GM19025 (cell line): ENCODE measurements at regions not wholly inside any gene's neighbourhood (a gene's known extent, or its start where the extent isn't known, plus 50 kb on each side); places are given as distances from the start of the nearest gene placed in this dataset.
A peak's percentile ranks its signal among the peaks of the same experiment; 100 is the strongest.
"Not testable (repeated sequence)": the region's sequence is repeated elsewhere in the genome, so short reads cannot be mapped to it uniquely, and the experiment has no call there.

Source experiments
- ATAC-seq: cut with Tn5 transposase; IDR thresholded peaks from one replicate; pipeline ENCODE4 v1.9.1; 2021; ENCODE audit warnings: mild to moderate bottlenecking, low read depth, moderate library complexity; ENCODE audit not compliant: unreplicated experiment

- no peak for ATAC-seq
Observed at GRCh38 chr4:181784881-181785280, 458.3 kb upstream of the TENM3 start.

DNA sequence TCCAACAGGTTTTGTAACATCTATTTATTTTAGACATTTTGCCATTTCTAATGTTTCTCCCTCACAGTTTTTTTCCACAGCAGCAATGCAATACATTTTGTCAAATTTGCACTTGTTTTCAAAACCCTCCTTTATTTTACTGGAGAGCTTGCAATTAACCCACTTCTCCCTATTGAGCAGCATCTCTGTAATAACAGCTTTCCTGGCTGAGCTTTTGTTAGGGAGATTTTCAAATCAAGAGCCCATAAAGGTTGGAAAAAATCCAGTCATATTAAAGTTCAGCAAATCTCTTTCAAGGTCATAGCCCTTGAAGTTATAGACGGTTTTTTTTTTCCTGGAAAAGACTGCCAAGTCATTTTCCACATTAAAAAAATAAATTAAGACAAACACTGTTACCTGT is 450.6 kb upstream of the TENM3 start:
- no peak for ATAC-seq

DNA sequence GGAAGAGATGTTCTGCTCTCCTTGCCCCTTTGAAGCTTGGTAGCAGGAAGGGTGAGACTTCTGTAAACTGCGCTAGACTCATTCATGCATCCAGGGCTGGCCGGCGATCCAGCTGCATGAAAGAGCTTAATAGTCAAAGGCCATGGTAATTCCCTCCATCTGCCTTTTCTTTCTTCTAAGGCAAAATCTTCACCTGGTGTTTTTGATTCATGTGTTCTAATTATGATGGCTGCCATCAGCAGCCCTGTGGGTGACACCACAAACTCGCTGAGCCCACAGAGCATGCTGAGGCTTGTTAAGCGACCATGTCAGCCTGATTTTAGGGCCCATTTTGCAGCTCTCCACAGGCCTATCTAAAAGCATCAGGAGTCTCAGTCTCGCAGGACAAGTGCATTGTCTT is 450.1 kb upstream of the TENM3 start:
- no peak for ATAC-seq

DNA sequence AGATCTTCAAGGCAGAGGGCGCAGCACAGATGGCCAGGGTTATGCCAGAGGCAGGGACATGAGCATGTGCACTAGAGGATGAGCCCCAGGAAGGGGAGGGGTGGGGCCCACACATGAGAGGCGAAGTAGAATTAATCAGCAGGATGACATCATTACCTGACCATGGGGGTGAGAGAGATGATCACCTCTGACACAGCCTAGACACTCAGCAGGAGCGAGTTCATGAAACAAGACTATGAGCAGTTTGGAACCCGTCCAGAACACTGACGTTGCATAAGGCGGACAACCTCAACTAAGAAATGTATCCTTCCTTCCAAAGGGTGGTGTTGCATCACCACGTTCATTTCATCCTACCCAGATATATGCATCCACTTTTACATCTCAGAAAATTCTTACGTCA is 446.7 kb upstream of the TENM3 start:
- ATAC-seq: no peak

DNA sequence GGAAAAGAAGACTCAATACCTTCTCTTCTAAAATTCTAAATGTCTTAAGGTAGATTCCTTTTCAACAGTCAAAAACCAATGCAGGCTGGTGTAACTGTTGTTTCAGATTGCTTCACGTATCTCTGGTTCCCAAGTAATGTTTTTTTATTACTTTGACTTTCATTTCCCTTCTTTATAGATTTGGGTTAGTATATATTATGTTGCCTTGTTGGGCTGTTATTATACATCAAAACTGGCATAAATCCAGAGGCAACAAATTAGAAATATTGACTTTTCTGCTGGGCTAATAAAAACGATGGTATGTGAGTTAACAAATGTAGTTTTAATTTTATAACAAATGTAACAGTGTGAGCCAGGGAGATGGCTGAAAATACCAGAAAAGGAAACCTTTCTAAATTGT is 444.7 kb upstream of the TENM3 start:
- ATAC-seq: no peak

- ATAC-seq: no peak
Observed at GRCh38 chr4:181799561-181800069, 443.6 kb upstream of the TENM3 start.

GRCh38 chr4:181802207-181802606 is 441.0 kb upstream of the TENM3 start:
- ATAC-seq: no peak

GRCh38 chr4:181807771-181808170 is 435.4 kb upstream of the TENM3 start:
- no peak for ATAC-seq

DNA sequence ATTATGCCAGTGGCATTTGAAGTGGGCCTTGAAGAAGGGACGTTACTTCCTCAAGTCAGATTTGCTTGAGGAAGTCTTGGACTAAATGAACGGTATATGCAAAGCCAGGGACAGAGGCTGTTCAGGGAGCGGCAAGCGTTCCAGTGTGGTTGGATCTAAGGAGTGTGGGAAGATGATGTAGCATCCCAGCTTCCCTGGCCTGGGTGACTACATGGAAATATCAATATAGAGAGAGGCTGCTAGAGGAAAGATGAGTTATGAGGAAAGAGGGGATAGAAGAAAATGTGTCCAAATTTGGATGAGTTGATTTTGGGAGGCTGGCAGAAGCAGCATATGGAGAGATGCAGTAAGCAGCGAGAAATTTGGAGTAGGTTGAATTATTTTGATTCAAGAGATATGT is 432.5 kb upstream of the TENM3 start:
- ATAC-seq: no peak

DNA sequence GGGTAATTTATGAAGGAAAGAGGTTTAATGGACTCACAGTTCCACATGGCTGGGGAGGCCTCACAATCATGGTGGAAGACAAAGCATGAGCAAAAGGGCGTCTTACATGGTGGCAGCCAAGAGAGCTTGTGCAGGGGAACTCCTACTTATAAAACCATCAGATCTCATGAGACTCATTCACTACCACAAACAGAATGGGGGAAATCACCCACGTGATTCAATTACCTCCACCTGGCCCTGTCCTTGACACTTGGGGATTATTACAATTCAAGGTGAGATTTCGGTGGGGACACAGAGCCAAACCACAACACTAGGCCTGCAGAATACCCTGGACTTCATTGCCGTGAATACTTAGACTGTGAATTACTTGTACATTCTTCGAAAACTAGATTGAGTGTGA is 431.7 kb upstream of the TENM3 start:
- not testable (repeated sequence) for ATAC-seq

GRCh38 chr4:181819946-181820345 is 423.3 kb upstream of the TENM3 start:
- ATAC-seq: no peak

GRCh38 chr4:181820553-181820952 is 422.6 kb upstream of the TENM3 start:
- ATAC-seq: no peak

GRCh38 chr4:181821039-181822004 is 421.9 kb upstream of the TENM3 start:
- ATAC-seq: no peak

DNA sequence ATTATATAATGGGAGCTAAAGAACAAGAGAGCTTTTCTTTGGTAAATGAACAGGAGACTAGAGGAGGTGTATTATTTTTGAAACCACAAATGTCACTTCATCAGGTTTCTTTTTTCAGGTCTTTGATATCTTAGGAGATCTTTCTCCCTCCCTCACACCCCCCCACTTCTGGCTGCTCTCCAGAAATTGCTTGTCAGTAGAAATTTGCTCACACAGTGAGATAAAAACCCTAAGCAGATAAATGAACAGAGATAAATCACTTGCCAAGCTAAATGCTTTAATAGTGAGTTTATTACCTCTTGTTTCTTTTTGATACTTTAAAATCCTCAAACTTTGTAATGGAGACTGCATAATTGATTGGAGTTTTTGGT is 421.2 kb upstream of the TENM3 start:
- ATAC-seq: no peak

GRCh38 chr4:181823183-181823582 is 420.0 kb upstream of the TENM3 start:
- no peak for ATAC-seq

GRCh38 chr4:181823645-181824044 is 419.6 kb upstream of the TENM3 start:
- ATAC-seq: no peak

GRCh38 chr4:181825564-181825963 is 417.6 kb upstream of the TENM3 start:
- no peak for ATAC-seq

GRCh38 chr4:181827246-181827645 is 416.0 kb upstream of the TENM3 start:
- no peak for ATAC-seq

DNA sequence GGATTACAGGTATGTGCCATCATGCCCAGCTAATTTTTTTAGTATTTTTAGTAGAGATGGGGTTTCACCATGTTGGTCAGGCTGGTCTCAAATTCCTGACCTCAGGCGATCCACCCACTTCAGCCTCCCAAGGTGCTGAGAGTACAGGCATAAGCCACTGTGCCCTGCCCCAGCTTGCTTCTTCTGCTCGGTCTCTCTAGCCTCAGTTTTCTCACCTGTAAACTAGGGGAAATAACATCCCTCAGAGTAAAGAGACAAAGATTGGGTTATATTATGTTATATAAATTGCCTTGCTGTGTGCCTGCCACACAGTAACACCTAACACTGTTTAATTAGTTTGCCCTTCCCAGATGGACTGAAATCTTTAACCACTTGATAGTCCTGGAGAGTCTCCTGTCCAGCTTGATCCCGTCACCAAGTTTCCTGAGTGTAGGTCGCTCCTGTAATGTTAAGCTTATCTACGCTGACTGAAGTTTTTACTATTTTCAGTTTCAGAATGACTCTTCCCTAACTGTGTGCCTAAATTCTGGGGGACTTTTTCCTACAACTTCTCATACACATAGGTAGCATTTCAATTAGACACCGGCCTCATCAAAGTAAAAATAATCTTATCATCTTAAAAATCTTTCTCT is 412.7 kb upstream of the TENM3 start:
- peak; percentile 74 for ATAC-seq

DNA sequence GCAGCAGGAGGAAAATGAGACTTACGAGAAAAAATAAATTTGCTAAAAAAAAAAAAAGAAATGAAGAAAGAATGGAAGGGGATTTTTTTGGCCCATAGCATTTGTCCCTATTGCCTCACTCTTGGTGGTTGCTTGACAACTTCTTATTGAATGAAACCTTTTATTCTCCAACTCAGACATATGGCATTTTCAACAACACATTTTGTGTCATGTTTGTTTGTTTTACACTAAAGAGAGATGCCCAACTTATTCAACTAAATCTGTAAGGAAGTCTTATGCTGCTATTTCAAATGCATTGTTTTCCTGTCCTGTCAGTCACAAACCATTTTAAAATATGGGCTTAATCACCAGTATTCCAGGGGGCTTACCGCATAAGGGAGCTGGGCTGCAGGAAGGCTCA is 409.1 kb upstream of the TENM3 start:
- no peak for ATAC-seq

DNA sequence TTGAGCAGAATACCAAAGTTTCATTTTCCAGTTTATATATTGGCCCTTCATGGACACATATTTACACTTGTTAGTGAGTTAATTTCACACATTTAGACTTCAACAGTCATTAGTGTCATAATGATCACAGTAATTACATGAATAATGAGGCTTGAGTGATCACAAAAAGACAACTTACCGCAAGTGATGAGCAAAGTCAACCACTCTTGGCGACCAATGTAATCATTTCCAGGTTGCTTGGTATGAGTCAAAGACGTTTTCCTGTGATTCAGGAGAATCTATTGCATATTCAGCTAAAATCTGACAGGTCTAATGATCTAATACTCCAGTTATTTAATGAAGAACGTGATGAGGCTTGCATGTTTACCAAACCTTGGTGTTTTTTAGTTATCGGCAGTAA is 407.9 kb upstream of the TENM3 start:
- no peak for ATAC-seq

- ATAC-seq: no peak
Observed at GRCh38 chr4:181838253-181838652, 404.9 kb upstream of the TENM3 start.
